DOHH2 (cell line): ENCODE measurements at regions not wholly inside any gene's neighbourhood (a gene's known extent, or its start where the extent isn't known, plus 50 kb on each side); places are given as distances from the start of the nearest gene placed in this dataset.

Experiments used
- H3F3A ChIP-seq: fragments of 200-600 bp; sonication (generic), shearing (Covaris generic); 2 replicates; pipeline ENCODE4 v1.6.0; 2016; ENCODE audit warnings: antibody characterized with exemption, mild to moderate bottlenecking; ENCODE audit not compliant: control insufficient read depth, insufficient read depth
- H3K27ac ChIP-seq: fragments of 200-600 bp; sonication (generic); 2 replicates; pipeline ENCODE4 v1.5.1; 2014; ENCODE audit warnings: low read depth, mild to moderate bottlenecking, low read length, moderate library complexity
- H3K27me3 ChIP-seq: fragments of 200-600 bp; sonication (generic); 2 replicates; pipeline ENCODE4 v1.6.1; 2014; ENCODE audit warnings: mild to moderate bottlenecking, low read length, mixed read lengths; ENCODE audit not compliant: control insufficient read depth
- H3K36me3 ChIP-seq: fragments of 200-600 bp; sonication (generic); 2 replicates; pipeline ENCODE4 v1.6.1; 2014; ENCODE audit warnings: mild to moderate bottlenecking, low read length, moderate library complexity, mixed read lengths; ENCODE audit not compliant: control insufficient read depth
- H3K4me1 ChIP-seq: fragments of 200-600 bp; sonication (generic); 2 replicates; pipeline ENCODE4 v1.6.1; 2014; ENCODE audit warnings: mild to moderate bottlenecking, low read length, mixed read lengths; ENCODE audit not compliant: control insufficient read depth
- H3K4me2 ChIP-seq: fragments of 200-600 bp; sonication (generic); 2 replicates; pipeline ENCODE4 v1.6.0; 2014; ENCODE audit warnings: mild to moderate bottlenecking, low read length, moderate library complexity
- H3K4me3 ChIP-seq: fragments of 200-600 bp; sonication (generic); 2 replicates; pipeline ENCODE4 v1.5.1; 2014; ENCODE audit warnings: mild to moderate bottlenecking, low read length, mixed read lengths
- H3K79me2 ChIP-seq: fragments of 200-600 bp; sonication (generic); 2 replicates; pipeline ENCODE4 v1.6.1; 2014; ENCODE audit warnings: mild to moderate bottlenecking, low read length, mixed read lengths; ENCODE audit not compliant: control insufficient read depth
- H3K9me2 ChIP-seq: fragments of 200-600 bp; sonication (generic); replicated peaks from 2 replicates; pipeline ENCODE4 v1.6.1; 2014; ENCODE audit warnings: mild to moderate bottlenecking, low read length, mixed read lengths; ENCODE audit not compliant: control insufficient read depth
- H3K9me3 ChIP-seq: fragments of 200-600 bp; sonication (generic); 2 replicates; pipeline ENCODE4 v1.6.1; 2014; ENCODE audit warnings: antibody characterized with exemption, low read length, mixed read lengths; ENCODE audit not compliant: control insufficient read depth, insufficient read depth
- H4K20me1 ChIP-seq: fragments of 200-600 bp; sonication (generic); 2 replicates; pipeline ENCODE4 v1.6.0; 2014; ENCODE audit warnings: low read depth, mild to moderate bottlenecking, antibody characterized with exemption, low read length, moderate library complexity; ENCODE audit not compliant: control insufficient read depth, insufficient read depth
- EZH2phosphoT487 ChIP-seq: fragments of 200-600 bp; sonication (generic); IDR thresholded peaks from 2 replicates; pipeline ENCODE4 v1.6.1; 2017; ENCODE audit warnings: borderline replicate concordance, mild to moderate bottlenecking, antibody characterized with exemption, low read length, moderate library complexity, mixed read lengths
- TF ChIP-seq, protein P1 (sequence below): fragments of 200-600 bp; sonication (generic); IDR thresholded peaks from one replicate; pipeline ENCODE4 v1.5.1; 2014; ENCODE audit warnings: antibody characterized with exemption, mild to moderate bottlenecking, low read depth, low read length; ENCODE audit not compliant: poor library complexity, severe bottlenecking

- Histone ChIP-seq H3K4me2 (no peak overlapping the region), H3K9me2 (no peaks in the 10 kb centered on the region), H3K4me3 (no peak overlapping the region), H4K20me1 (no peaks in the 10 kb centered on the region), H3K27me3 (peaks cover 6% of the 10 kb centered on the region), H3F3A (no peaks in the 10 kb centered on the region), H3K27ac (no peak overlapping the region), H3K9me3 (no peaks in the 10 kb centered on the region), H3K79me2 (no peaks in the 10 kb centered on the region), H3K4me1 (no peaks in the 10 kb centered on the region), H3K36me3 (no peaks in the 10 kb centered on the region)
- TF ChIP-seq, protein P1, sequence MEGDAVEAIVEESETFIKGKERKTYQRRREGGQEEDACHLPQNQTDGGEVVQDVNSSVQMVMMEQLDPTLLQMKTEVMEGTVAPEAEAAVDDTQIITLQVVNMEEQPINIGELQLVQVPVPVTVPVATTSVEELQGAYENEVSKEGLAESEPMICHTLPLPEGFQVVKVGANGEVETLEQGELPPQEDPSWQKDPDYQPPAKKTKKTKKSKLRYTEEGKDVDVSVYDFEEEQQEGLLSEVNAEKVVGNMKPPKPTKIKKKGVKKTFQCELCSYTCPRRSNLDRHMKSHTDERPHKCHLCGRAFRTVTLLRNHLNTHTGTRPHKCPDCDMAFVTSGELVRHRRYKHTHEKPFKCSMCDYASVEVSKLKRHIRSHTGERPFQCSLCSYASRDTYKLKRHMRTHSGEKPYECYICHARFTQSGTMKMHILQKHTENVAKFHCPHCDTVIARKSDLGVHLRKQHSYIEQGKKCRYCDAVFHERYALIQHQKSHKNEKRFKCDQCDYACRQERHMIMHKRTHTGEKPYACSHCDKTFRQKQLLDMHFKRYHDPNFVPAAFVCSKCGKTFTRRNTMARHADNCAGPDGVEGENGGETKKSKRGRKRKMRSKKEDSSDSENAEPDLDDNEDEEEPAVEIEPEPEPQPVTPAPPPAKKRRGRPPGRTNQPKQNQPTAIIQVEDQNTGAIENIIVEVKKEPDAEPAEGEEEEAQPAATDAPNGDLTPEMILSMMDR = no peak
- no peak for TF ChIP-seq EZH2phosphoT487
These were observed 205.1 kb upstream of the UGT8 start for GRCh38 chr4:114393295-114394038.

GRCh38 chr4:114396808-114397207 lies 201.8 kb upstream of the UGT8 start:
- H4K20me1 ChIP-seq = no peaks in the 10 kb centered on the region
- no peaks in the 10 kb centered on the region for H3K36me3 ChIP-seq
- H3K9me2 ChIP-seq = no peaks in the 10 kb centered on the region
- no peak overlapping the region for H3K4me2 ChIP-seq
- H3K4me1 ChIP-seq = no peaks in the 10 kb centered on the region
- no peaks in the 10 kb centered on the region for H3K79me2 ChIP-seq
- no peak overlapping the region for H3K4me3 ChIP-seq
- TF ChIP-seq, protein P1 = no peak
- TF ChIP-seq EZH2phosphoT487 = no peak
- no peak overlapping the region for H3K27ac ChIP-seq
- H3K27me3 ChIP-seq = no peaks in the 10 kb centered on the region; the same call in none of the 2 replicates
- H3F3A ChIP-seq = no peaks in the 10 kb centered on the region
- no peaks in the 10 kb centered on the region for H3K9me3 ChIP-seq

DNA sequence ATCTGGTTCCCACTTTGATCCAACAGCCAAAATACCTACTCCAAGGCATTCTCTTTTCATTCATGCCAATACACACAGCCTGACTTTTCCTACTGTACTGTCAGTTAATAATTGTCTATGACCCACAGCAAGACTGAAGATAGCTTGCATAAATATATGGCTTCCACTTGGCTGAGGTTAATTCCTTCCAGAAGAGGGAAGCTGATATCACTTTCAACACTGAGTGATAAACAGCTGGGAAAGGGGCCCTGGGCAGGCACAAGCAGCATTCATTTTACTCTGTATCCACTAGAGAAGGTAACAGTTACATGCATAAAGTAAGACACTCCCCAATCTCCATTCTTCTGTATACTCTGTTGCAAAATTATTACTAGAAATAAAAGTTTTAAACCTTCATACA lies 200.2 kb upstream of the UGT8 start:
- no peak for TF ChIP-seq EZH2phosphoT487
- TF ChIP-seq, protein P1 = no peak
- Histone ChIP-seq H3K4me2 (no peak overlapping the region), H3F3A (no peaks in the 10 kb centered on the region), H3K9me2 (no peaks in the 10 kb centered on the region), H3K79me2 (no peaks in the 10 kb centered on the region), H3K27ac (no peak overlapping the region), H3K4me3 (no peak overlapping the region), H4K20me1 (no peaks in the 10 kb centered on the region), H3K36me3 (no peaks in the 10 kb centered on the region), H3K4me1 (no peaks in the 10 kb centered on the region), H3K27me3 (no peaks in the 10 kb centered on the region; the same call in 1 of the 2 replicates), H3K9me3 (no peaks in the 10 kb centered on the region)
